ENCODE measurements at regions not wholly inside any gene's neighbourhood (a gene's known extent, or its start where the extent isn't known, plus 50 kb on each side); places are given as distances from the start of the nearest gene placed in this dataset.

GRCh38 chr2:207474863-207475485 lies 54.8 kb upstream of the CREB1 start:
- TF ChIP-seq CTCF (IDR thresholded peaks at IDR 0.05; ENCODE audit: insufficient read depth, low read depth, low read length): peak; percentile 74
- TF ChIP-seq EZH2 (IDR thresholded peaks at IDR 0.05; ENCODE audit: insufficient read depth, low read length): no peak
